Anterior cingulate cortex (tissue), 58 donors: ENCODE measurements at regions not wholly inside any gene's neighbourhood (a gene's known extent, or its start where the extent isn't known, plus 50 kb on each side); places are given as distances from the start of the nearest gene placed in this dataset.
"Not testable (repeated sequence)": the region's sequence is repeated elsewhere in the genome, so short reads cannot be mapped to it uniquely, and the experiment has no call there.

Experiments
- DNase-seq, 58 donors: peaks; one replicate each; lab custom pipeline; 2025; lab: John Stamatoyannopoulos, UW

DNA sequence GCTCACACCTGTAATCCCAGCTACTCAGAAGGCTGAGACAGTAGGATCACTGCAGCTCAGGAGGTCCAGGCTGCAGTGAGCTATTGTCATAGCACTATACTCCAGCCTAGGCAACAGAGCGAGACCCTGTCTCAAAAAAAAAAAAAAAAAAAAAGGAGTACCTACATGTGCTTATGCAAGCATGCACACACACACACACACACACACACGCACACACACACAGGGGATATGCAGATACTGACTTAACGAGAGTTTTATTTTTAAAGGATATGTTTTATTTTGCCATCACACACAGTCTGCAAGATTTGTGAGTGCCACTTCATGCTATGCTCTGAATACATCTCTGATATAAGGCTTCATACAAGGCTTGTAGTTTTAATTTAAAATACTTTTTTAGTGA, 479.3 kb downstream of the NEBL start:
- DNase-seq: no peak

DNA sequence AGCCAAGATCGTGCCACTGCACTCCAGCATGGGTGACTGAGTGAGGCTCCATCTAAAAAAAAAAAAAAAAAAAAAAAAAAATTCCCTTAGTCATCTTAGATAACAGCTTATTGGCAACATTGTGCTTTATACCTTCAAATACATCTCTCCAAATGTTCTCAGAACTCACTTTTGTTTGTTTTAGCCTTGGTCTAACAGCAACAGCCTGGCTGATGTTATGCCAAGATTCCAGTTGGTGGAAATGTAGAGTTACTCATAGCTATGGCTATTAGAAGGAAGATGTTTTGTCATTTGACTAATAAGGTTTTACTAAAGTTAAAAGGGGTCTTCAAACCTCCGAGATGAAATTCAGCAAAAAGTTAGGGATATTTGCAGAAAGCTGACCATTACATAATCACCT, 481.4 kb downstream of the NEBL start:
- no peak for DNase-seq

DNA sequence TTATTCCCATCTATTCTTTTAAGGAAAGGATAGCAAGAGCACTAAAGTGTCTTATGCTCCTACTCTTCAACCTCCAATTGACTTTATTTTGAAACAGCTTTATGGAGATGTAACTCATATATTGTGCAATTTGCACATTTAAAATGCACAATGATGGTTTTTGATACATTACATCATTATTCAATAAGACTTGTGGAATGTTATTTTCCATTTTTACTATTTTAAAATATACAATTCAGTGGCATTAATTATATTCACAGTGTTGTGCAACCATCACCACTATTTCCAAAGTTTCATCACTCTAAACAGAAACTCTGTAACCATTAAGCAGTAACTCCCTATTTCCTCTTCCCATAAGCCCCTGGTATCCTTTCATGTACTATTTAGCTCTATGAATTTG, 489.8 kb downstream of the NEBL start:
- no peak for DNase-seq

DNA sequence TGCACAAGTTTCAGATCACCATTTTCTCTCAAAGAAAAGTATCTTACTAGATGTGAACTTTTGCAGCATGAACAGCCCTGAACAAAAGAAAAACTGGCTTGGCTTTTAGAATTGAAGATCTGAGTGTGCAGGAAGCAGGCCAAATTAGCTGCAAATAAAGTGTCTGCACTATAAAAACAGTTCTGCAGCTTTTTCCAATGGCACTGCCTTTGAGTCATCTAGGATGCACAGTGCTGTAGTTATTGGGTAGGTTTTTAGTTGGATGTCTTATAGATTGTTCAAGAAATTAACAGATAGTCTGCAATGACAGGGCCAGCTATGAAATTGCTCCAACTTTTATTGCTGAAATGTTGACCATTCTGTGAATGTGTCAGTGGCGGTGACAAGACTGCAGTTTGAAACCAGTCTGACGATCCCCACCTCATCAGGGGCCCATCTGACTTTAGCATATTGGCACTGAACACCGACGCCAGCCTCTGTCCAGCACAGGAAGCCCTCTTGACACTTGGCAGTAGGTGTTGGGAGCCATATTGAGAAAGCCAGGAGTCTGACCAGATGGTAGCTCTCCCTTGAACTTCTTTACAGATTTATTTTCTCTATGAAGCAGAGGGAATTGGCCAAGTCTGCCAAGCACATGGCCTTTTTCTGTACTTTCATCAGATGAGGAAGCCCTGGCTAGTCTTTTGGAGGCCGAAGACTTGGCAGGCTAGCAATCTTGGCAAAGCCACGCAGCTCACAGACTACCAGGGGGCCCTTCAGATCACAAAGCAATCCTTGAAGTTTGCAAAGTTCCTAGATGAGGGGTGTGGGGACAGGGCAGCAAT, 490.6 kb downstream of the NEBL start:
- DNase-seq: peak in 28 of 58 donors; percentile 0 to 57 (median 22)

DNA sequence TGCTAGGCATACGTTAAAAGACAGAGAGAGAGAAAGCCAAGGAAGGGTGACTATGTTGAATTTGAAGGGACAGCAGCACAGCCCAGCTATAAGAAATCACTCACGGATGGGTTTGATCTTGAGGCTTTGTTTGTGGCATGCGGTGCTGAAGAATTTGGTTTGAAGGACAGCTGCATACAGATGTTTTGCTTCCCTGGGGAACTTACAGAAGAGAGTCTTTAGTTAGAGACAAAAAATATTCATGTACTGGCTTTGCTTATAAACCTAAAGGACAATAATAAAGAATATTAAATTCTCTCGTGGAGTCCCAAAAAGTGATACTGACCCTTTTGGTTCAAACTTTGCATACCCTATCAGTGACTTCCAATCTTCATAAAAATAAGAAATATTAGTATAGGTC, 491.4 kb downstream of the NEBL start:
- DNase-seq: no peak

DNA sequence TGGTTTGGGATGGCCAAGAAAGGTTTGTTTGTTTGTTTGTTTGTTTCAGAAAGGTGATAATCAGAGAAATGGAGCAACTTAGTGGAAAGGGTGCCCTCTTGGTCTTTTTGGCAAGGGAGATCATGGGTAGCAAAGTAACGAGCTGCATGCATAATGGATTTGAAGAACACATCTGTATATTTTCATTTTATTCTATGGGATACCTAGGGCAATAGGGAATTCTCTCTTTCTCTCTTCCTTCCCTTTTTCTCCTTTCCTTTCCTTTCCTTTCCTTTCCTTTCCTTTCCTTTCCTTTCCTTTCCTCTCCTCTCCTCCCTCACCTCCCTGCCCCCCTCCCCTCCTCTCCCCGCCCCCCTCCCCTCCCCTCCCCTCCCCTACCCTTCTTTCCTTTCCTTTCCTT, 492.1 kb downstream of the NEBL start:
- DNase-seq: no peak

DNA sequence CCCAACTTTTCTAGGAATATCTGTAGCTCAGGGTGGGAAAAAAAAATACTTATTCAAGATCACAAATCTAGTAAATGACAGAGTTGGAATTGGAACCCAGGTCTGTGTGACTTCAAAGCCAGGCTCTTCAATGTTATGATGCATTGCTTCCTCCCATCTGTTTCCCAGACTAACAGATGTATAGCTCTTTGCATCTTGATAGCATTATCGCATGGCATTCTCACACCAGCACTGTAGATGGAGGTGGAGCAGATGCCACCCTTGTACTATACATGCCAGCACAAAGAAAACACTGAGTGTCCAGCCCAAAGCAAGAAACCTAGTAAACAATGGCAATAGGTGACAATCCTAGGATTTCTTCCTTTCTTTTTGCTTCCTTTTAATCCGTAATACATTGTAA, 497.3 kb downstream of the NEBL start:
- DNase-seq: peak in 1 of 58 donors; percentile 9

DNA sequence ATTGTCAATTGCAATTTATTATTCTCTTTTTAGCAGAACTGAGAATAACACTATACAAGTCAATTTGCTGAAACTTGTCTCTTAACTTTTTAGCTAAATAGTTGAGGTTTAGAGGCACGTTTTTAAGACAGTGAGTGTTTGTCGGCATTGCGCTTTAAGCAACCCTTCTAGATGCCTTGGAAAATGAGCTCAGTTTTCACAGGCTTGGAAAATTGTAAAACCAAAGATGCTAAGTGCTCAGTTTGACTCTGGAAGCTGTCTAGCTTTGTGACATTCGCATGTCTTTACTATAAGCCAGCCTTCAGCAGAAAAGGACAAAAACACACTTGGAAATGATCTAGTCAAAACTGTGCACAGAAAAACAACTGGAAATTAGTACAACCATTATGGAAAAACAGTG, 500.4 kb downstream of the NEBL start:
- DNase-seq: no peak

DNA sequence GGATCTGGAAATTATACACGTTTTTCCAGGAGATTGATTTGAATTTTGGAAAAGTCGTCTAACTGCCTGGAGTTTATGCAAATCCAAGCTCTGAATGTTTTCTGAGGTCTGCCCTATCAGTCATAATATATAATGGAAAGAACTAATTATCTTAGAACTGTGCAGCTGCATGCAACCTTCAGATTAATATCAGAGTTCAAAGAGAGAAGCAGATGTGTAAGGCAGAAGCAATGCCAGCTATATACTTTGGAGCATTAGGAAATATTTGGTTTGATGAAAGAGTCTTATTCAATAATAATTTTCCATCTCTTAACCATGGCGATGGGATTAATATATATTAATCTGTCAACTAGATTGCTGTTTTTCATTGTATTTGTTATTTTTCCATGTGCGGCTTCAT, 500.9 kb downstream of the NEBL start:
- DNase-seq: no peak

DNA sequence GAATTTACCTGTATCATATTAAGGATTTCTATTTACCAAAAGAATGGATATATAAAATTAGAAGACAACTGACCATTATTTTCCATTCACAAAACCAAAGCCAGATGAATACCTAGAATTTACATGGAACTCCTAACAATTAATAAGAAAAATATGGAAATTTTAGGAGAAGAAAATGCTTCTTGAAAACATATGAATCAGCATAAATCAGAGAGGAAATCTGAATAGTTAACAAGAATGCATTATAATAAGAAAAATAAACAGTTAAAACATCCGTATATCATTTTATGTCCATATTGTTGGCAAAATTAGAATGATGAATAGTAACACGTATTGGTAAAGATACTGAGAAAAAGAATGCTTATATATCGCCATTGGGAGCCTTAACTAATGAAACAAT, 505.5 kb downstream of the NEBL start:
- DNase-seq: no peak

DNA sequence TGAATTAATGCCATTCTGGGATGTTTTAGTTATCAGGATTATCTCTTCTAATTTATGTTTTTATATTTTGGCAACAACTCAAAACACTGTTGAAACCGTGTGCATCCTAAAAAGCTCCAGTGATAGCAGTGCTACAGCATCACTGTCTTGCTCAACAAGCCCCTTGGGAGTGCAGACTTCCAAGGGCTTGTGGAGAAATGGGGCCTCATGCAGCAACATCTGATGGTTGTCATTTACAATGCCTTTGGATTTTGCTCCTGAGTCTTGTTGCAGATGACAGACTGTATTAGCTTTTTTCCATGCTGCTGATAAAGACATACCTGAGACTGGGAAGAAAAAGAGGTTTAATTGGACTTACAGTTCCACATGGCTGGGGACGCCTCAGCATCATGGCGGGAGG, 515.4 kb downstream of the NEBL start:
- DNase-seq: no peak

DNA sequence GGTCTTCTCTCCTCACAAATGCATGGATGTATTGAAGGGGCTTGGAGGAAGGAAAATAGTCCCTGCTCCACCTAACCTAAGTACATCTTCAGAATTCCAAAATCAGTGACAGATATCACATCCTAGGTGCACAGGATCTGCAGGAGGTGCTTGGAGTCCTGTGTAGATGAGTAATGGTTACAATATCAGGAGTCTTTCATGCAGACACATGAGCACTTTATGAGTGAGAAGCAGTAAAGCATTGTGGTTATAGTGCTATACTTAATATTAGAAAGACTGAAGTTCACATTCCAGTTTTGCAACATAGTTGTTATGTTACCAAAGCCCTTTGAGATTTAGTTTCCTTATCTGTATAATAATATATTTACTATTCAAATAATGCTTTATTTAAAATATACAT, 516.7 kb downstream of the NEBL start:
- no peak for DNase-seq

DNA sequence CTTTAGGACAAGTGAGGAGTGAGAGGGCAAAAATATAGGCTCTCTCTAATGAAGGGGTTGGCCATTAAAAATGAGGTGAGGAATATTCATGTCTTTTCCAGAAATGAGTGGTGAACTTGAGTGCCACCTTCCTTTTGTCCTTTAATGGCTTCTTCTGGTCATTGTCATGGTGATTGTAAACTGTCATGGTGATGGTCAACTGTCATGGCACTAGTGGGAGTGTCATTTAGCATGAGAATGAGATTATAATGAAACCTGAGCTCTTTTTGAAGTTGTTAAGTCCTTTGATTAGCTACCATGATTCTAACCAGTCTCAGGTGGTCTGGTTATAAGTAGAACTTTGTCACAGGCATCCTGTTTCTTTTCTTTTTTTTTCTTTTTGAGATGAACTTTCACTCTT, 524.4 kb downstream of the NEBL start:
- no peak for DNase-seq

DNA sequence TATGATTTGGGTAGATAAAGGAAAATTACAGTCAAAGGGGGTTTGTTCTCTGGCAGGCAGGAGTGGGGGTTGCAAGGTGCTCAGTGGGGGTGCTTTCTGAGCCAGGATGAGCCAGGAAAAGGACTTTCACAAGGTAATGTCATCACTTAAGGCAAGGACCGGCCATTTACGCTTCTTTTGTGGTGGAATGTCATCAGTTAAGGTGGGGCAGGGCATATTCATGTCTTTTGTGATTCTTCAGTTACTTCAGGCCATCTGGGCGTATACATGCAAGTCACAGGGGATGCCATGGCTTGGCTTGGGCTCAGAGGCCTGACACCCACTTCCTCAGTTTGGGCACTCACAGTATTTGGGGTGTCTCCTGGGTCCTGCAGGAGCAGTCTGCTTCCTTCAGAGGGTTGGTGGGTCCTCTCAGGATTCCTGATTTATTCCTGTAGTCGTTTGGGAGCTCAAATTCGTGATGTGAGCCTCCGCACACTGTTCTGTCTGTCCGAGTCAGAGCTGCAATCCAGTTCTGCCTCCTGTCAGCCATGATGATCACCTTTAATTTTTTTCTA, 526.1 kb downstream of the NEBL start:
- DNase-seq: not testable (repeated sequence)

DNA sequence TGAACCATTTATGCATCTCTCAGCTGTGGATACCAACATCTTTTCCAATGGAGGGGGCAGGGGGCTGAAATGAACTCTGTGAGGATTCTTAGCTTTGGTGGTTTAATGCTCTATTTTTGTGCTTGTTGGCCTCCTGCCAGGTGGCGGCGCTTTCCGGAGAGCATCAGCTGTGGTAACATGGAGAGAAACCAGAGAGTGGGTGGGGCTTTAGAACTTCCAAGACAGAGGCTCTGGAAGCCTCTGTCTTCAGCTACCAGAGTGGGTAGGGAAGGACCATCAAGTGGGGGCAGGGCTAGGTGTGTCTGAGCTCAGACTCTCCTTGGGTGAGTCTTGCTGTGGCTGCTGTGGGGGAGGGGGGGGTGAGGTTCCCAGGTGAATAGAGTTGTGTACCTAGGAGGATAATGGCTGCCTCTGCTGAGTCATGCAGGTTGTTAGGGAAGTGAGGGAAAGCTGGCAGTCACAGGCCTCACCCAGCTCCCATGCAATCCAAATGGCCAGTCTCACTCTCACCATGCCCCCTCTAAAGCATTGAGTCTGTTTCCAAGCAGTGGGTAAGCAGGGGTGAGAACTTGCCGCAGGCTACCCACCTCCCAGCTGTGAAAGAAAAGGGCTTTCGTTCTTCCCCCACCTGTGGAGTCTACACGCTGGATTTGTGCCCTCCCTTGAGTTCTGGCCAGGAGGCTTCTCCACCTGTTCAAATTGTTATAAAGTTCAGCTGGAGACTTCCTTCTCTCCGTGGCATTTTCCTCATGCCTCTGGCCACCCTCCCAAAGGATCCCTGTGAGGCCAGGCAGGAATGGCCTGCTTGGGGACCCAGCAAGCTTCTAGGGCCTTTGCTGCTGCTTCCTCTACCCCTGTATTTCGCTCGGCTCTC, 527.0 kb downstream of the NEBL start:
- DNase-seq: no peak

DNA sequence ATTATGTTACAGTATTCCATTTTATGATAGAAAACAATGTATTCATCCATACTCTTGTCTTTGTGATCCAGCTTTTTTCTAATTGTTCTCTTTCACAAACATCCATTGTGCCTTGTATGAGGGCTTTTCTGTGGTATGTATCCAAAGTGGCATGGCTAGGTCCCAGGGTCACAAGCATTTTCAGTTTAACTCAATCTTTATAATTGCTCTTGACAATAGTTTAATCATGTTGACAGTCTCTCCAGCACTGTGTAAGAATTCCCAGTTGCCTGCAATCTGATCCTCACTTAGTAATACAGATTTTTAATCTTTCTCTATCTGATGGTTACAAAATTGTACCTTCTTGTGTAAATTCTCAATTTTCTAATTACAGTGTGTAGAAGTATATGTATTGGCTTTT, 533.4 kb downstream of the NEBL start:
- DNase-seq: no peak

DNA sequence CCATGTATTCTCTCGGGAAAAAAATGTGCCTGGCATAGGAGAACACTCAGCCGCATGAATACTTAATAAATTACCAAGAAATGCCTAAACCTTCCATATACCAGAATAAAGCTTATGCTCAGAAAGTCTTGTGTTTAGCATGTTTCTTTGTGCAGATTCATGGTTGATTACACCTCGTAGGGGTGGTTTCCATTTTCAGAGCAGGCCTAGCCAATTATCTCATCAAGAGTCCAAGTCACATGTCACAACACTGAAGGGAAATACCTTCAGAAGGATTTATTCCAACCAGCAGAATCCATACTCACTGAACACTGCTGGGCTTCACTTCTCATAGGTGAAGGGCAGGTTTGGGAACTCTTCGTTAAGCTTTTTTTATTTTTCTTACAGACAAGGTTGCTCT, 539.7 kb downstream of the PLXDC2 start:
- no peak for DNase-seq

DNA sequence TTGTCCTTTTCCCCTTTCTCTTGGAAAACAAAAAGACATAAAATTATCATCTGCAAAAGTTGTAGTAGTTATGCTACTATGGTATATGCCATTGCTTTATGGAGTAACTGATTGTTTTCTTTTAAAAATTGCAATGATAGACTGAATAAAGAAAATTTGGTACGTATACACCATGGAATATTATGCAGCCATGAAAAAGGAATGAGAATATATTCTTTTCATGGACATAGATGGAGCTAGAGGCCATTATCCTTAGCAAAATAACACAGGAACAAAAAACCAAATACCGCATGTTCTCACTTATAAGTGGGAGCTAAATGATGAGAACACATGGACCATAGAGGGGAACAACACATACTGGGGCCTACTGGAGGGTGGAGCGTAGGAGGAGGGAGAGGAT, 538.8 kb downstream of the PLXDC2 start:
- no peak for DNase-seq

DNA sequence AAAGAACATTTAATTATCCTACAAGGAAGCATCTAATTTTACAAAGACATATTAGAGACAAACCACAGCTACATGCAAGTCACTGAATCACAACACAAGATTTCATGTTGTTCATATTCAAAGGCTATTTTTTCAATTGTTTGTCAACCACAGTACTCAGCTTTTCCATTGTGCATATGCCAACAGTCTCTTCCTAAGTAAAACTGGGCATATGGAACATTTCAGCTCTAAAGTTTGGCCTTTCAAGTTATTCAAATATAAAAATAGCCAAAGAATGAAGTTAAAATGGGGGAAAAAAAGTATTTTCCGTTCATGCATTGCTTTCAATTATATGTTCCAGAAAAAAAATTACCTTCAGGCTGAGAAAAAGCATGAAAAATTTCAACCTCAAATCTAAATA, 537.9 kb downstream of the PLXDC2 start:
- DNase-seq: no peak

DNA sequence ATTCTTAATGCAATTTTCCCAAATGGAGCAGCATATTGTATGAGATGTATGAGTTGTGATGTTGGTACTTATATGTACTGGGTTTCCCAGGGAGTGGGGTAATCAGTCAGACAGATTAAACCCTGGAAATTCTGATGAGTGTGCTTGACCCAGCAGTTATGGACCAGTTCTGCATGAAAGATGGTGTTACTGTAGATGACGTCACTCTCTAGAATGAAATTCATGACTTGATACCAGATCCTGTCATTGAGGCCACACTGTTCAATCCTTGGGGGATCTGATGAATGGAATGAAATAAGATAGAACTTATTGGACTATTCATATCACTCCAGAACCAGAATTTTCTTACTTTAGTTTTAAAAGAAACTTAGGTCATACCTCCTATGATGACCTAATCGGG, 534.3 kb downstream of the PLXDC2 start:
- no peak for DNase-seq

DNA sequence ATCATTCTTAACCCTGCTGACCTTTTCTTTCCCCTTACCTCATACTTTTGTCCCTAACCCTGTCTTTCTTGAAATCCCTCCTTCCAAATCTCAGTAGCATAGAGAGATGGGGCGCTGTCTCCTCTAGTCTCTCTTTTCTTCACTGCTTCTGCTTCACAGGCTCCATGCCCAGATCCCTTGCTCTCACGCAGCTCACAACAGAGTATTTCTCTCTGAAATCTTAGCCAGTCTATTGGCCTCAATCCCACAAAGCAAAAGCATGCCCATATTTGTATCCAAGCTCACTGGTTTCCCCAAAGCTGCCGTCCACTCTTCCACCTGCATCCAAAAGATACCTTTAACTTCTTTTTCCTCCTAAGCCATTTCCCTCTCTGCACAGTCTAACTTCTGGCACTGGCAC, 526.8 kb downstream of the PLXDC2 start:
- DNase-seq: peak in 10 of 58 donors; percentile 1 to 41 (median 3)
